K562 (cell line): ENCODE measurements at regions not wholly inside any gene's neighbourhood (a gene's known extent, or its start where the extent isn't known, plus 50 kb on each side); places are given as distances from the start of the nearest gene placed in this dataset.

Experiments used
- ATAC-seq: fragments of 200-7000 bp; cut with Tn5 transposase; 3 replicates; pipeline ENCODE4 v1.9.1; 2020; ENCODE audit warnings: moderate library complexity
- BruUV-seq: library from RNA; stranded (reverse); fragments of 400-500 nt; replicated peaks from 2 replicates; lab custom pipeline; 2021; lab: Mats Ljungman, UMichigan
- CTCF ChIA-PET: fragments of 300-600 bp; formaldehyde crosslinking; extraction: SDS; loops from one replicate; lab custom pipeline; 2021; ENCODE audit warnings: low intra/inter-chr PET ratio; lab: Yijun Ruan, JAX
- POLR2A ChIA-PET: fragments of 300-600, 350-650 bp; sonication (Branson Sonifier 250); formaldehyde crosslinking; extraction: SDS; loops from one replicate; lab custom pipeline; 2021; ENCODE audit warnings: antibody characterized with exemption, inconsistent platforms; lab: Yijun Ruan, JAX
- DNase-seq, 4 experiments: peaks; one replicate each; pipeline versions ENCODE4 v3.0.0 to v3.0.0-alpha.2; 2011 to 2018; ENCODE audit warnings: low spot score in 3 of 4, mixed read lengths in 3 of 4; ENCODE audit errors: extremely low read depth in 1 of 4
- FAIRE-seq: peaks from 2 replicates; lab custom pipeline; 2011; peaks lifted over from hg19 to GRCh38; lab: Jason Lieb, UNC
- H2AFZ ChIP-seq: 2 replicates; pipeline ENCODE4 v1.6.0; 2011; ENCODE audit warnings: low read depth, low read length, control low read depth, inconsistent platforms
- H3K27ac ChIP-seq: fragments of 200-600 bp; 3 replicates; pipeline ENCODE4 v1.8.0; 2011; ENCODE audit warnings: low read depth, mild to moderate bottlenecking, control low read depth, inconsistent platforms, low read length, moderate library complexity, mixed read lengths; ENCODE audit errors: extremely low read depth
- H3K27me3 ChIP-seq, 2 experiments: fragments of 300-600 bp in 1 of 2; 2 replicates in 1 of 2; 3 replicates in 1 of 2; pipeline versions ENCODE4 v1.6.0 to v1.8.0; 2011; ENCODE audit warnings: inconsistent platforms in 2 of 2, low read length in 2 of 2, mild to moderate bottlenecking in 1 of 2, mixed read lengths in 1 of 2, moderate library complexity in 1 of 2; ENCODE audit not compliant: control insufficient read depth in 2 of 2, insufficient read depth in 2 of 2
- H3K36me3 ChIP-seq: fragments of 300-600 bp; 3 replicates; pipeline ENCODE4 v1.8.0; 2011; ENCODE audit warnings: mild to moderate bottlenecking, low read length, inconsistent platforms; ENCODE audit not compliant: control insufficient read depth, insufficient read depth
- H3K4me1 ChIP-seq, 2 experiments: fragments of 200-600 bp in 1 of 2; replicated peaks in 1 of 2; 2 replicates in 1 of 2; 3 replicates in 1 of 2; pipeline versions ENCODE4 v1.5.1 to v1.8.0; 2011; ENCODE audit warnings: inconsistent platforms in 2 of 2, low read length in 2 of 2, mild to moderate bottlenecking in 1 of 2, mixed read lengths in 1 of 2, moderate library complexity in 1 of 2; ENCODE audit not compliant: control insufficient read depth in 2 of 2, insufficient read depth in 2 of 2
- H3K4me2 ChIP-seq: 2 replicates; pipeline ENCODE4 v1.6.1; 2011; ENCODE audit warnings: low read length, control low read depth, inconsistent platforms, mixed read lengths; ENCODE audit not compliant: insufficient read depth
- H3K4me3 ChIP-seq: fragments of 200-600 bp; sonication (generic), shearing (Covaris generic); 2 replicates; pipeline ENCODE4 v1.5.1; 2016; ENCODE audit warnings: control low read depth, inconsistent platforms
- H3K79me2 ChIP-seq: fragments of 200-600 bp; 3 replicates; pipeline ENCODE4 v1.8.0; 2011; ENCODE audit warnings: low read length, inconsistent platforms; ENCODE audit not compliant: control insufficient read depth, insufficient read depth
- H3K9ac ChIP-seq, 2 experiments: 2 replicates each; pipeline versions ENCODE4 v1.6.0 to v1.6.1; 2011; ENCODE audit warnings: low read depth in 2 of 2, low read length in 2 of 2, control low read depth in 1 of 2, inconsistent platforms in 1 of 2, mild to moderate bottlenecking in 1 of 2, mixed read lengths in 1 of 2; ENCODE audit not compliant: insufficient read depth in 1 of 2
- H3K9me1 ChIP-seq: one replicate; pipeline ENCODE4 v1.6.0; 2011; ENCODE audit warnings: inconsistent platforms, mild to moderate bottlenecking, low read length, moderate library complexity; ENCODE audit not compliant: control insufficient read depth, insufficient read depth
- H3K9me3 ChIP-seq: replicated peaks from 2 replicates; pipeline ENCODE4 v1.5.1; 2011; ENCODE audit warnings: low read depth, low read length, inconsistent platforms; ENCODE audit not compliant: control insufficient read depth, insufficient read depth
- H4K20me1 ChIP-seq: replicated peaks from 2 replicates; pipeline ENCODE4 v1.6.1; 2011; ENCODE audit warnings: low read length, inconsistent platforms, mixed read lengths; ENCODE audit not compliant: control insufficient read depth, insufficient read depth
- E2F5 ChIP-seq: sonication (generic); formaldehyde crosslinking; IDR thresholded peaks from 2 replicates; pipeline ENCODE4 v1.8.0; 2022; ENCODE audit warnings: mild to moderate bottlenecking, missing genetic modification reagents
- EP300 ChIP-seq: IDR thresholded peaks from 2 replicates; pipeline ENCODE4 v1.6.1; 2012; ENCODE audit warnings: low read length, improper control_type of control experiment
- ERF ChIP-seq: fragments of 450-650 bp; formaldehyde crosslinking; IDR thresholded peaks from 2 replicates; pipeline ENCODE4 v1.4.0; 2020; ENCODE audit warnings: mild to moderate bottlenecking, mixed read lengths
- GABPB2 ChIP-seq: fragments of 250-450 bp; sonication (Bioruptor Pico); conservative IDR thresholded peaks from 2 replicates; pipeline ENCODE4 v1.5.1; 2021; ENCODE audit warnings: mild to moderate bottlenecking
- SMARCB1 ChIP-seq: IDR thresholded peaks from 2 replicates; pipeline ENCODE4 v1.6.1; 2011; ENCODE audit warnings: improper control_type of control experiment, low read depth; ENCODE audit not compliant: insufficient read length
- SP2 ChIP-seq: IDR thresholded peaks from 2 replicates; pipeline ENCODE4 v1.6.1; 2011; ENCODE audit warnings: mild to moderate bottlenecking, low read depth, low read length, moderate library complexity; ENCODE audit not compliant: poor library complexity, severe bottlenecking; ENCODE audit errors: extremely low read depth
- THAP7 ChIP-seq: fragments of 250-450 bp; sonication (Bioruptor Pico); IDR thresholded peaks from 2 replicates; pipeline ENCODE4 v1.5.0; 2021
- WGBS: fragments of 100-300 bp; shearing (Covaris generic); methylation state at CpG from one replicate; pipeline ENCODE4 v1.1.6; 2016; ENCODE audit warnings: low coverage, mixed read lengths; ENCODE audit not compliant: insufficient coverage; ENCODE audit errors: missing lambda C conversion rate; 5-methylcytosine and 5-hydroxymethylcytosine counted together
- in situ Hi-C: fragments of 300-500 bp; cut with MboI; formaldehyde crosslinking; loops from 4 replicates; pipeline ENCODE4 v1.15.0; 2018; ENCODE audit warnings: inconsistent platforms, mixed read lengths
- intact Hi-C: fragments of 100-400 bp; cut with micrococcal nuclease; formaldehyde crosslinking; loops from 2 replicates; pipeline ENCODE4 v1.14.2; 2022

- intact Hi-C loops: no loop called here
- FAIRE-seq: no peak
- H3K4me3 ChIP-seq: no peak overlapping the region
Observed at GRCh38 chr6:23179994-23180393, 610.6 kb downstream of the HDGFL1 start.

More at GRCh38 chr6:23179994-23180393, 610.6 kb downstream of the HDGFL1 start:
- in situ Hi-C loops: no loop called here
- Histone ChIP-seq H3K79me2 (no peaks in the 10 kb centered on the region), H3K27me3 (no peaks in the 10 kb centered on the region), H3K9ac (no peak overlapping the region), H3K9me1 (no peaks in the 10 kb centered on the region), H2AFZ (no peak overlapping the region), H3K9me3 (no peaks in the 10 kb centered on the region; the same call in 1 of the 2 replicates), H3K27ac (no peak overlapping the region), H3K4me1 (no peaks in the 10 kb centered on the region), H3K4me2 (no peak overlapping the region), H3K36me3 (no peaks in the 10 kb centered on the region), H4K20me1 (no peaks in the 10 kb centered on the region)
- no peak for ATAC-seq
- TF ChIP-seq SP2 (no peak), THAP7 (CRISPR knock-in tag) (no peak), SMARCB1 (no peak), EP300 (no peak), GABPB2 (no peak), E2F5 (CRISPR knock-in tag) (no peak), ERF (CRISPR knock-in tag) (no peak)
- ChIA-PET POLR2A (no interaction called here), CTCF (no interaction called here)
- no TSS peak for BruUV-seq
- DNase-seq: no peak
- 2% methylated on average over 4 of the region's 4 CpGs for WGBS
